Gastroesophageal sphincter (tissue), 4 donors: ENCODE measurements at regions not wholly inside any gene's neighbourhood (a gene's known extent, or its start where the extent isn't known, plus 50 kb on each side); places are given as distances from the start of the nearest gene placed in this dataset.

Experiments
- ATAC-seq: fragments of 150-250 bp; one replicate; pipeline ENCODE4 v1.9.1; 2016; ENCODE audit warnings: mild to moderate bottlenecking, moderate library complexity
- H3K27ac ChIP-seq, 4 donors: fragments of 200-600 bp; sonication (generic) in 3 of 4; 1 replicate in 3 of 4; 2 replicates in 1 of 4; pipeline ENCODE4 v1.5.1; 2016 to 2019
- H3K27me3 ChIP-seq: fragments of 200-600 bp; sonication (generic); one replicate; pipeline ENCODE4 v1.5.1; 2019
- H3K36me3 ChIP-seq, 2 donors: fragments of 200-600 bp; sonication (generic); one replicate each; pipeline ENCODE4 v1.5.1; 2019; ENCODE audit warnings: control low read depth in 1 of 2
- H3K4me1 ChIP-seq, 3 donors: fragments of 200-600 bp; sonication (generic); 1 replicate in 2 of 3; 2 replicates in 1 of 3; pipeline ENCODE4 v1.5.1; 2016 to 2019; ENCODE audit warnings: control low read depth in 2 of 3
- H3K4me3 ChIP-seq, 2 donors: fragments of 200-600 bp; sonication (generic); one replicate each; pipeline ENCODE4 v1.5.1; 2019; ENCODE audit warnings: mild to moderate bottlenecking in 1 of 2, moderate library complexity in 1 of 2
- H3K9me3 ChIP-seq, 3 donors: fragments of 200-600 bp; sonication (generic); one replicate each; pipeline ENCODE4 v1.5.1; 2017 to 2019; ENCODE audit warnings: control low read depth in 2 of 3
- EP300 ChIP-seq: sonication (generic); formaldehyde crosslinking; IDR thresholded peaks from one replicate; pipeline ENCODE4 v1.6.1; 2017; ENCODE audit warnings: antibody characterized with exemption, mild to moderate bottlenecking
- POLR2A ChIP-seq, 2 donors: fragments of 450-650 bp; IDR thresholded peaks; one replicate each; pipeline ENCODE4 v1.6.1; 2017; ENCODE audit warnings: antibody characterized with exemption in 2 of 2, mild to moderate bottlenecking in 2 of 2, moderate library complexity in 1 of 2
- POLR2AphosphoS5 ChIP-seq: sonication (generic); formaldehyde crosslinking; IDR thresholded peaks from one replicate; pipeline ENCODE4 v1.6.1; 2017; ENCODE audit warnings: antibody characterized with exemption
- WGBS, 2 donors: methylation state at CpG; one replicate each; pipeline ENCODE4 v1.1.5; 2018; ENCODE audit warnings: low coverage in 1 of 2; 5-methylcytosine and 5-hydroxymethylcytosine counted together
- TF ChIP-seq, protein P1 (sequence below), 4 experiments: fragments of 200-600 bp in 2 of 4; fragments of 450-650 bp in 2 of 4; sonication (generic) in 1 of 4; IDR thresholded peaks; one replicate each; pipeline ENCODE4 v1.5.1; 2017 to 2019; ENCODE audit warnings: antibody characterized with exemption in 4 of 4, mild to moderate bottlenecking in 2 of 4, moderate library complexity in 2 of 4

DNA sequence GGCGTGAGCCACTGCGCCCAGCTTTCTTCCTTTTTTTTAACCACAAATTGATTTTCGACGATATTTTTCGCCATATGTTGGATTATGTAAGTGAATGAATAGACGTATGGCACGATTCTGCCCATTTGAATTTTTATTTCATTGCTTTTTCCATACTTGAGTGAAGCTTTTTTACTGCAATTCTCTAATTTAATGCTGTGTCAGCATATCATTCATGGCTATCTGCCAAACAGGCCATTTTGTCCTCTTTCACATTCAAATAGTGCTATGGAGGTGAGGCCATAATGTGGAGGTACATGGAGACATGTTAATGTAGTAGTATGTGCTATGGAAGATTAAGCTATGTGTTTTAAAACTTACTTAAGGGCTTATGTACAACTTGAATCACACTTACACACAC lies 152.1 kb upstream of the TUSC1 start:
- no peak for ATAC-seq
- no peak overlapping the region for H3K27ac ChIP-seq
- no peak for TF ChIP-seq POLR2A (IDR thresholded peaks at IDR 0.05)
- TF ChIP-seq, protein P1, sequence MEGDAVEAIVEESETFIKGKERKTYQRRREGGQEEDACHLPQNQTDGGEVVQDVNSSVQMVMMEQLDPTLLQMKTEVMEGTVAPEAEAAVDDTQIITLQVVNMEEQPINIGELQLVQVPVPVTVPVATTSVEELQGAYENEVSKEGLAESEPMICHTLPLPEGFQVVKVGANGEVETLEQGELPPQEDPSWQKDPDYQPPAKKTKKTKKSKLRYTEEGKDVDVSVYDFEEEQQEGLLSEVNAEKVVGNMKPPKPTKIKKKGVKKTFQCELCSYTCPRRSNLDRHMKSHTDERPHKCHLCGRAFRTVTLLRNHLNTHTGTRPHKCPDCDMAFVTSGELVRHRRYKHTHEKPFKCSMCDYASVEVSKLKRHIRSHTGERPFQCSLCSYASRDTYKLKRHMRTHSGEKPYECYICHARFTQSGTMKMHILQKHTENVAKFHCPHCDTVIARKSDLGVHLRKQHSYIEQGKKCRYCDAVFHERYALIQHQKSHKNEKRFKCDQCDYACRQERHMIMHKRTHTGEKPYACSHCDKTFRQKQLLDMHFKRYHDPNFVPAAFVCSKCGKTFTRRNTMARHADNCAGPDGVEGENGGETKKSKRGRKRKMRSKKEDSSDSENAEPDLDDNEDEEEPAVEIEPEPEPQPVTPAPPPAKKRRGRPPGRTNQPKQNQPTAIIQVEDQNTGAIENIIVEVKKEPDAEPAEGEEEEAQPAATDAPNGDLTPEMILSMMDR (IDR thresholded peaks at IDR 0.05): no peak
- TF ChIP-seq POLR2AphosphoS5: no peak
- no peak for TF ChIP-seq EP300

DNA sequence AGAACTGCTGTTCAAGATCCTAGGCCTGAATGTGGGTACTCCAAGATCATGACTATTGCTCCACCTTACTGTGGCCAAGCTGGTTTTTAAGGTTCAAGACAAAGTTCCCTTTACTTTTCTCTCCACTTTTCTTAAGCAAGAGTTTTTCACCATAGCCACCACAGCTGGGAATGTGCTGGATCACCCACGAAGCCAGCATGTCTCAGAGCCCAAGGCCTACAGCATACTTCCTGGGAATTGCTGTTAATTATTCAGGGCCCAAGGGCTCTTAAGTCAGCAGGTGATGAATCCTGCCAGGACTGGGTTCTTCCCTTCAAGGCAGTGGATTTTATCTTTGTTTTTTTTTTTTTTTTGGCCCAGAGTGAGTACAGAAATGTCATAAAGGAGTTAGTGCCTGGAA lies 149.4 kb upstream of the TUSC1 start:
- H3K27ac ChIP-seq: no peak overlapping the region
- 44% methylated on average over 1 of the region's 1 CpG; no CpG with 5 or more reads in 1 of the 2 donors for WGBS, 2 donors
- TF ChIP-seq EP300: no peak
- TF ChIP-seq POLR2AphosphoS5: no peak
- TF ChIP-seq, protein P1 (IDR thresholded peaks at IDR 0.05): no peak
- TF ChIP-seq POLR2A (IDR thresholded peaks at IDR 0.05): no peak

More for the DNA sequence above, 152.1 kb upstream of the TUSC1 start:
- Histone ChIP-seq H3K4me3 (no peak overlapping the region), H3K36me3 (no peaks in the 10 kb centered on the region), H3K27me3 (no peaks in the 10 kb centered on the region), H3K9me3 (peaks cover 0 to 14% (median 0%) of the 10 kb centered on the region in 3 donors), H3K4me1 (no peaks in the 10 kb centered on the region)
- 93 to 100% methylated on average over 3 to 7 of the region's 7 CpGs for WGBS, 2 donors

DNA sequence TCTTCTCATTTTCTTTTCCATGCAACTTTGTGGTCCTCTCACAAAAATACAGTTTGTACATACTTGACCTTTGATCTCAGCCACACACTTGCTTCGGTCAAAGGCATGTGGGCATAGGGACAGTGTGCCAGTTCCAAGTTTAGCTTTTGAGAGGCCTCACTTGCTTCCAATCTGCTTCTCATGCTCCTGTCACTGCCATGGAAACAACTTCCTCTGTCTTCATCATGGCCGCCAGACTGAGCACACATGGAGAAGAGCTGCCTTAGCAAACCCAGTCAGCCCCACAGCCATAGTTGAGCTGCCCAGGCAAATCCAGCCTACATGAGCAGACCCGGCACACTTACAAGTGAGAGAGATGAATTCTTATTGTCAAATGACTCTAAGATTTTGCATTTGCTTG lies 138.2 kb upstream of the TUSC1 start:
- no peak for ATAC-seq
- Histone ChIP-seq H3K27ac (no peak overlapping the region), H3K9me3 (no peaks in the 10 kb centered on the region), H3K4me1 (no peaks in the 10 kb centered on the region), H3K27me3 (no peaks in the 10 kb centered on the region), H3K36me3 (no peaks in the 10 kb centered on the region), H3K4me3 (no peak overlapping the region)
- no peak for TF ChIP-seq EP300
- TF ChIP-seq POLR2A (IDR thresholded peaks at IDR 0.05): no peak
- TF ChIP-seq, protein P1 (IDR thresholded peaks at IDR 0.05): no peak
- TF ChIP-seq POLR2AphosphoS5: no peak
- 92 to 100% methylated on average over 3 of the region's 3 CpGs for WGBS, 2 donors

More for the DNA sequence above, 149.4 kb upstream of the TUSC1 start:
- Histone ChIP-seq H3K36me3 (no peaks in the 10 kb centered on the region), H3K4me3 (no peak overlapping the region), H3K9me3 (peaks cover 0 to 14% (median 0%) of the 10 kb centered on the region in 3 donors), H3K27me3 (no peaks in the 10 kb centered on the region), H3K4me1 (no peaks in the 10 kb centered on the region)
- no peak for ATAC-seq

DNA sequence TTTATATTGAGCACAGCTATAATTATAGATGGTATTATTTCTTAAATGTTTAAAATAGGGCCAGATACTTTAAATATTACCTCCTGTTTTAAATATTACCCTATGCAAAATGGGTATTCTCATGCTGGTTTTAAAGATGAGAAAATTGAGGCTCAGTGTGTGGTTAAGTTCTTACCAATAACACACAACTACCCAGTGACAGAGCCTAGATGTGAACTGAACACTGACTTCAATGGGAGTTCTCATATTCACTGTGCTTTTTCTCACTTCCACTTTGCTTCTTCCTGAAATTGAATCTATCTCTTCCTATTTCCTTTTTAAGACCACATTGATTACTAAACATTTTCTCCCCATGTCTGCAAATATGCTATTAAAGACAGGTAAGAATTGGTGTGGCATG lies 135.8 kb upstream of the TUSC1 start:
- no peak overlapping the region for H3K4me3 ChIP-seq
- H3K4me1 ChIP-seq: no peaks in the 10 kb centered on the region
- H3K27ac ChIP-seq: no peak overlapping the region
- TF ChIP-seq EP300: no peak
- TF ChIP-seq, protein P1 (IDR thresholded peaks at IDR 0.05): no peak
- no peak for TF ChIP-seq POLR2AphosphoS5
- TF ChIP-seq POLR2A (IDR thresholded peaks at IDR 0.05): no peak
- no peaks in the 10 kb centered on the region for H3K27me3 ChIP-seq
- no peaks in the 10 kb centered on the region for H3K9me3 ChIP-seq
- no peaks in the 10 kb centered on the region for H3K36me3 ChIP-seq
- no peak for ATAC-seq

DNA sequence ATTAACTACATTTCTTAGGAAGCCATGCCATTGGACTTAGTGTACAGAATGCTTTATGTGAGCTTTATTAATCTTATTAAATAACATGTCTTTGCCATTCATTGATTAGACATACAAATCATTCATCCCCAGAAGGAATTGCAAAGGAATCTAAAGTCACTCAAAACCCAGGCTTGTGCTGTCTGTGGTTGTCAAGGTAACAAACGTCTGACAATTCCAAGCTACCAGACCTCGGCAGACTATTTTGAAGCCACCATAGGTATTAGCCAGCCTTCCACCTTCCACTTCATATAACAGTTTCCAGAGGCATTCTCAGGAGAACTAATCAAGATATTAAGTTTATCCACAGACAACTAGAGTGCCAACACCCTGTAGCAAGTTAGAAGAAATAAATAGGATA lies 135.2 kb upstream of the TUSC1 start:
- no peaks in the 10 kb centered on the region for H3K4me1 ChIP-seq
- 46 to 47% methylated on average over 2 of the region's 2 CpGs for WGBS, 2 donors
- no peak overlapping the region for H3K4me3 ChIP-seq
- TF ChIP-seq EP300: no peak
- TF ChIP-seq POLR2A (IDR thresholded peaks at IDR 0.05): no peak
- TF ChIP-seq, protein P1 (IDR thresholded peaks at IDR 0.05): no peak
- TF ChIP-seq POLR2AphosphoS5: no peak
- no peaks in the 10 kb centered on the region for H3K36me3 ChIP-seq
- no peak overlapping the region for H3K27ac ChIP-seq
- H3K27me3 ChIP-seq: no peaks in the 10 kb centered on the region
- no peak for ATAC-seq
- no peaks in the 10 kb centered on the region for H3K9me3 ChIP-seq
